RWPE2 (cell line): ENCODE measurements at regions not wholly inside any gene's neighbourhood (a gene's known extent, or its start where the extent isn't known, plus 50 kb on each side); places are given as distances from the start of the nearest gene placed in this dataset.

Source experiments
- ATAC-seq: fragments of 200-7000 bp; cut with Tn5 transposase; 3 replicates; pipeline ENCODE4 v1.9.1; 2021; ENCODE audit warnings: low read depth
- DNase-seq: peaks from one replicate; pipeline ENCODE4 v3.0.0-alpha.2; 2020; ENCODE audit warnings: low spot score
- H3K27ac ChIP-seq: fragments of 450-650 bp; 2 replicates; pipeline ENCODE4 v1.5.1; 2017; ENCODE audit warnings: mild to moderate bottlenecking; ENCODE audit not compliant: poor library complexity, severe bottlenecking
- H3K27me3 ChIP-seq: fragments of 250-450 bp; sonication (Bioruptor Pico); 2 replicates; pipeline ENCODE4 v1.5.1; 2021; ENCODE audit warnings: mild to moderate bottlenecking, moderate library complexity; ENCODE audit not compliant: insufficient read depth, poor library complexity, severe bottlenecking
- H3K36me3 ChIP-seq: fragments of 250-450 bp; sonication (Bioruptor Pico); 2 replicates; pipeline ENCODE4 v1.5.1; 2020; ENCODE audit warnings: low read depth, mild to moderate bottlenecking, moderate library complexity
- H3K4me1 ChIP-seq: fragments of 250-450 bp; sonication (Bioruptor Pico); 2 replicates; pipeline ENCODE4 v1.5.1; 2021; ENCODE audit warnings: mild to moderate bottlenecking, moderate library complexity; ENCODE audit not compliant: insufficient read depth, poor library complexity, severe bottlenecking
- H3K4me3 ChIP-seq: fragments of 250-450 bp; sonication (Bioruptor Pico); 2 replicates; pipeline ENCODE4 v1.5.1; 2021; ENCODE audit warnings: mild to moderate bottlenecking, moderate library complexity; ENCODE audit not compliant: severe bottlenecking
- H3K9me3 ChIP-seq: fragments of 250-450 bp; sonication (Bioruptor Pico); 2 replicates; pipeline ENCODE4 v1.5.1; 2021; ENCODE audit warnings: mild to moderate bottlenecking, moderate library complexity; ENCODE audit not compliant: severe bottlenecking
- CTCF ChIP-seq: fragments of 450-650 bp; IDR thresholded peaks from one replicate; pipeline ENCODE4 v1.5.1; 2017; ENCODE audit warnings: mild to moderate bottlenecking, moderate library complexity; ENCODE audit not compliant: poor library complexity, severe bottlenecking

GRCh38 chr4:176894498-176894897 is 101.8 kb upstream of the VEGFC start:
- H3K36me3 ChIP-seq: no peaks in the 10 kb centered on the region; the same call in 1 of the 2 replicates
- ATAC-seq (no peak), DNase-seq (no peak)
- no peak overlapping the region for H3K27ac ChIP-seq
- no peak overlapping the region for H3K4me3 ChIP-seq
- H3K4me1 ChIP-seq: peaks cover 5% of the 10 kb centered on the region
- TF ChIP-seq CTCF: no peak
- no peaks in the 10 kb centered on the region for H3K9me3 ChIP-seq
- H3K27me3 ChIP-seq: no peaks in the 10 kb centered on the region

DNA sequence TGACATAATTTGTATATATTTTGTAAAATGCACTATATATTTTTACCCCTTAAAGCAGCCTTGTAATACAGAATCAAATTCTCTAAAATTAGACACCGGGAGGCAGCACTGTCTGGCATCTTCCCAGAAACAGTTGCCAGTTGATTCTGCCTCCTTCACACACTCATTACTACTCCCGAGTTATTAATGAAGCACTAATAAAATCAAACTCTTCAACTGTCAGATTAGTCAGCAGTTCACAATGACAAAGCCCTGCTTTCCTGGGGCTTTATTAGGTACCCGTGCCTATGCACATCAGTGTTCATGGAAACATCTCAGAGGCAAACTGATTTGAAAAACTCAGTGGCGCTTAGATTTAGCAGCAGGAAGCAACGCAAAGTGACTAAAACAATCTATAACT is 103.5 kb upstream of the VEGFC start:
- peaks cover 21% of the 10 kb centered on the region for H3K4me1 ChIP-seq
- no peaks in the 10 kb centered on the region; the same call in 1 of the 2 replicates for H3K36me3 ChIP-seq
- H3K27me3 ChIP-seq: no peaks in the 10 kb centered on the region
- ATAC-seq (no peak), DNase-seq (no peak)
- TF ChIP-seq CTCF: peak; percentile 10
- no peaks in the 10 kb centered on the region for H3K9me3 ChIP-seq
- H3K27ac ChIP-seq: no peak overlapping the region
- no peak overlapping the region for H3K4me3 ChIP-seq

DNA sequence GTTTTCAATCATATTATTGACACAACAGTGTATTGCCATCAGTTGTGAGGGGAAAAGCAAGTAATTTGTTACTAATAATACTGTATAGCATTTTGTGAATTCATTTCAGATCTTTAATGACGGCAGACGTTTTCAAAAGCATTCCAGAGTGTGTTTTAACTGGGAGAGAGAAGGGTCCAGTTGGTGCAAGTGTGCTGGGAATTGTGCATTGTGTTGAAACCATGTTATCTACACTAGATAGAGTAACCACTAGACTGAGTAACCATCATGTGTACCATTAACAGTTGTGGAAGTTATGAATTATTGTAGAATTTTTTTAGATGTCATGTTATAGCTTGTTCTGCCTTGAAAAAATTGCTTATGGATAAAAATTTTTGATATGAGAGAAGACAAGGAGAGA is 104.5 kb upstream of the VEGFC start:
- Histone ChIP-seq H3K4me1 (peaks cover 31% of the 10 kb centered on the region), H3K27ac (no peak overlapping the region), H3K27me3 (no peaks in the 10 kb centered on the region), H3K4me3 (no peak overlapping the region), H3K36me3 (no peaks in the 10 kb centered on the region; the same call in 1 of the 2 replicates), H3K9me3 (no peaks in the 10 kb centered on the region)
- ATAC-seq: no peak
- no peak for DNase-seq
- TF ChIP-seq CTCF: no peak

GRCh38 chr4:176898791-176899190 is 106.1 kb upstream of the VEGFC start:
- Histone ChIP-seq H3K27me3 (no peaks in the 10 kb centered on the region), H3K36me3 (no peaks in the 10 kb centered on the region; the same call in 1 of the 2 replicates), H3K4me1 (peaks cover 45% of the 10 kb centered on the region), H3K4me3 (no peak overlapping the region), H3K9me3 (no peaks in the 10 kb centered on the region), H3K27ac (peak overlapping the region; percentile 99)
- DNase-seq (no peak), ATAC-seq (no peak)
- TF ChIP-seq CTCF: no peak

GRCh38 chr4:176902710-176903323 is 110.1 kb upstream of the VEGFC start:
- peak; percentile 89 for ATAC-seq
- DNase-seq: no peak
- Histone ChIP-seq H3K4me3 (no peak overlapping the region), H3K27me3 (no peaks in the 10 kb centered on the region), H3K27ac (peak overlapping the region; percentile 99), H3K4me1 (peaks cover 56% of the 10 kb centered on the region), H3K9me3 (no peaks in the 10 kb centered on the region), H3K36me3 (no peaks in the 10 kb centered on the region; the same call in 1 of the 2 replicates)
- TF ChIP-seq CTCF: no peak
